Suprapubic skin (tissue), 3 donors: ENCODE measurements at regions not wholly inside any gene's neighbourhood (a gene's known extent, or its start where the extent isn't known, plus 50 kb on each side); places are given as distances from the start of the nearest gene placed in this dataset.
"Not testable (repeated sequence)": the region's sequence is repeated elsewhere in the genome, so short reads cannot be mapped to it uniquely, and the experiment has no call there.

ENCODE experiments used
- CTCF ChIP-seq, 2 donors: fragments of 200-600 bp in 1 of 2; fragments of 450-650 bp in 1 of 2; sonication (generic) in 1 of 2; IDR thresholded peaks; one replicate each; pipeline ENCODE4 v1.5.1; 2016 to 2019; ENCODE audit warnings: antibody characterized with exemption in 2 of 2, mild to moderate bottlenecking in 1 of 2, moderate library complexity in 1 of 2
- POLR2A ChIP-seq, 2 donors: fragments of 450-650 bp; IDR thresholded peaks; one replicate each; pipeline ENCODE4 v1.6.1; 2017; ENCODE audit warnings: antibody characterized with exemption in 2 of 2, mild to moderate bottlenecking in 2 of 2, moderate library complexity in 2 of 2

DNA sequence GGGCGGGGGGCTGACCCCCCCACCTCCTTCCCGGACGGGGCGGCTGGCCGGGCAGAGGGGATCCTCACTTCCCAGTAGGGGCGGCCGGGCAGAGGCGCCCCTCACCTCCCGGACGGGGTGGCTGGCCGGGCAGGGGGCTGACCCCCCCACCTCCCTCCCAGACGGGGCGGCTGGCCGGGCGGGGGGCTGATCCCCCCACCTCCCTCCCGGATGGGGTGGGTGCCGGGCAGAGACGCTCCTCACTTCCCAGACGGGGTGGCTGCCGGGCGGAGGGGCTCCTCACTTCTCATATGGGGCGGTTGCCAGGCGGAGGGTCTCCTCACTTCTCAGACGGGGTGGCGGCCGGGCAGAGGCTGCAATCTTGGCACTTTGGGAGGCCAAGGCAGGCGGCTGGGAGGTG lies 95.1 kb upstream of the GARIN1A start:
- not testable (repeated sequence) for TF ChIP-seq POLR2A, CTCF (IDR thresholded peaks at IDR 0.05)
